Fibroblast of the aortic adventitia (primary cell): ENCODE measurements at regions not wholly inside any gene's neighbourhood (a gene's known extent, or its start where the extent isn't known, plus 50 kb on each side); places are given as distances from the start of the nearest gene placed in this dataset.

Source experiments
- DNase-seq: peaks from one replicate; pipeline ENCODE4 v3.0.0-alpha.2; 2010; ENCODE audit warnings: low read depth
- H3K4me3 ChIP-seq: 2 replicates; pipeline ENCODE4 v1.5.1; 2011; ENCODE audit warnings: low read depth, mild to moderate bottlenecking, control low read depth, low read length, moderate library complexity
- CTCF ChIP-seq: IDR thresholded peaks from 2 replicates; pipeline ENCODE4 v1.5.1; 2011; ENCODE audit warnings: mild to moderate bottlenecking, low read length, control low read depth, inconsistent platforms; ENCODE audit not compliant: insufficient read depth

DNA sequence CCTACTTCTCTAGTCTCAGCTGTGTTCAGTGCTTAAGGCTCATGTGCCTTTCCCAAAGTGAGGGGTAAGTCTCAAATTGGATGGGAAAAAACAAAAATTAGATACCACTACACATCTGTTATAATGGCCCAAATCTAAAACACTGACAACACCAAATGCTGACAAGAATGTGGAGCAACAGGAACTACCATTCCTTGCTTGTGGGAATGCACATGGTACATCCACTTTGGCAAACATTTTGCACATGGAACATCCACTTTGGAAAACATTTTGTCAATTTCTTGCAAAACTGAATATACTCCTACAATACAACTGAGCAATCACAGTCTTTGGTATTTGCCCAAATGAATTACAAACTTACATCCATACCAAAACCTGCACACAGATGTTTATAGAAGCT, 109.3 kb downstream of the TENT5A start:
- no peak for TF ChIP-seq CTCF
- DNase-seq, result no peak
- H3K4me3 ChIP-seq, result no peak overlapping the region

DNA sequence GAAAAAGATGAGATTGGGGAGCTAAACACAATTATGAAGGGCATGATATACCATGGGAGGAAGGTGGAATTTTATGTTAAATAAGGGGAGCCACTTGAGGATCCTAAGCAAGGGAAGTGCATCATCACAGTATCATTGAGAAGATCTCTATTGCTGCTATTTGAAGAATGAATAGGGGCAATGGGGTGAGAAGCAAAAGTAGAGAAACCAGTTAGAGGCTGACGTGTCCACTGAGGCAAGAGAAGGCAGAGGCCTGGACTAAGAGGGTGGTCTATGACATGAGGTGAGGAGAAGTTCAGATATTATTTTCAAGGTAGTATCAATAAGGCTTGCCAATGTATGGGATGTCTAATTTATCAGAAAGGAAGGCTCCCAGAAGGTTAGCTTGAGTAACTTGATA, 111.6 kb downstream of the TENT5A start:
- no peak overlapping the region for H3K4me3 ChIP-seq
- no peak for DNase-seq
- no peak for TF ChIP-seq CTCF

- no peak for TF ChIP-seq CTCF
- H3K4me3 ChIP-seq, result no peak overlapping the region
- no peak for DNase-seq
Observed at GRCh38 chr6:81640126-81640525, 112.4 kb downstream of the TENT5A start.

DNA sequence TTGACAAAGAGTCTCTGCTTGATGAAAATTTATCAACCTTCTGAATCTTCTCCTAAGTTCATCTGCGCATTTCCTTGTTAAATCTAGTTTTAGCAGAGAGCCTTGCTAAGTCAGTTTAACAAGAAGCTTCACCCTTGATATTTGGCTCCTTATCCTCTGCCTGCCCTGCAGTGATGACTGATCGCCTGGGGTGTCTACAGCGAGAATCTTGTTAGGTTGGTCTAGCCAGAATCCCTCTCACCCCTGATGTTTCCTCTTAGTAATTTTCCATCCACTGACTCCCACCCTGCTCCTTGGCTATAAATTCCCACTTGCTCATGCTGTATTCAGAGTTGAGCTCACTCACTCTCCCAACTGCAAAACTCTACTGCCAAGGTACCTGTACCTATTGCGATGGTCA, 114.1 kb downstream of the TENT5A start:
- no peak for TF ChIP-seq CTCF
- H3K4me3 ChIP-seq, result no peak overlapping the region
- DNase-seq, result no peak

DNA sequence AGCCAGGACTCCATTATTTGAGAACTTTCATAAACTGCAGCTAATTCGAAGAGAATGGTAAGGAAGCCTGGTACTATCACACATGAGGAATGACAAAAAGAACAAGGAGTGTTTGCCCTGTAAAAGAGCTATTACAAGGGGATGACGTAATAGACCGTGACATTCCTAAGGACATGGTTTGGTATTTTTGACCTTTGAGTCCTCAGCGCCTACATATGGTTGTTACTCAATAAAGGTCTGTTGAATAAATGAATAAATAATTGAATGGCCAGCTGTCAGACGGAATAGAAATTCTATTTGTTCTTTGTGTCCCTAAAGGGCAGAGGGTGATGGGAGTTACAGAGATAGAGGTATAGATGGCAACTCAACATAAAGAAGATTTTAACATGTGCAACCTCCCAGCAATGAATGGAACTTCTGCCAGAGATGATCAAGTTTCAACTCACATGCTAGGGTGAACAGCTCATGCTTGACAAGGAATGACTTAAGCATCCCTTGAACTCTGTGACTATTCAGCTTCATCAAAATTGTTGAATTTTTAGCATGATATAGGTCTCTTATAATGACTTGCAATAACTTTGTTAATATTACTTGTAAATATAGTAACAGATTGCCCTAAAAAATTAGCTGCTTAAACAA, 115.4 kb downstream of the TENT5A start:
- TF ChIP-seq CTCF, result no peak
- DNase-seq, result no peak
- H3K4me3 ChIP-seq, result no peak overlapping the region

- TF ChIP-seq CTCF, result no peak
- no peak overlapping the region for H3K4me3 ChIP-seq
- DNase-seq, result no peak
Observed at GRCh38 chr6:81634155-81634880, 118.2 kb downstream of the TENT5A start.
